ENCODE measurements at regions not wholly inside any gene's neighbourhood (a gene's known extent, or its start where the extent isn't known, plus 50 kb on each side); places are given as distances from the start of the nearest gene placed in this dataset.

GRCh38 chr5:116640236-116640635, 65.6 kb upstream of the SEMA6A start:
- TF ChIP-seq CTCF (IDR thresholded peaks at IDR 0.05) (no peak), POLR2A (IDR thresholded peaks at IDR 0.05) (no peak)

Measured in thyroid gland (tissue), 4 donors.